Endothelial cell of umbilical vein (primary cell): ENCODE measurements at regions not wholly inside any gene's neighbourhood (a gene's known extent, or its start where the extent isn't known, plus 50 kb on each side); places are given as distances from the start of the nearest gene placed in this dataset.

Source experiments
- BruUV-seq: library from RNA; stranded (reverse); fragments of 400-500 nt; replicated peaks from 2 replicates; lab custom pipeline; 2021; lab: Mats Ljungman, UMichigan
- CTCF ChIA-PET: fragments of 300-600, 350-600 bp; sonication (Branson Sonifier 250); formaldehyde crosslinking; loops from one replicate; lab custom pipeline; 2021; ENCODE audit warnings: antibody characterized with exemption, inconsistent platforms; lab: Charles Lee
- POLR2A ChIA-PET: fragments of 300-600, 350-600 bp; sonication (Branson Sonifier 250); formaldehyde crosslinking; loops from one replicate; lab custom pipeline; 2021; ENCODE audit warnings: antibody characterized with exemption, inconsistent platforms; lab: Charles Lee
- DNase-seq: peaks from one replicate; pipeline ENCODE4 v3.0.0-alpha.2; 2011; ENCODE audit warnings: low read depth, low spot score
- FAIRE-seq: peaks from 2 replicates; lab custom pipeline; 2011; peaks lifted over from hg19 to GRCh38; lab: Jason Lieb, UNC
- H2AFZ ChIP-seq: 2 replicates; pipeline ENCODE4 v1.6.0; 2012; ENCODE audit warnings: low read depth, low read length, control low read depth, inconsistent platforms
- H3K27ac ChIP-seq: 2 replicates; pipeline ENCODE4 v1.5.1; 2011; ENCODE audit warnings: low read depth, mild to moderate bottlenecking, control low read depth, low read length, moderate library complexity; ENCODE audit not compliant: insufficient read depth
- H3K27me3 ChIP-seq, 2 experiments: 2 replicates each; pipeline versions ENCODE4 v1.6.0 to v1.6.1; 2011; ENCODE audit warnings: low read length in 2 of 2, mixed read lengths in 1 of 2; ENCODE audit not compliant: control insufficient read depth in 2 of 2, insufficient read depth in 2 of 2
- H3K36me3 ChIP-seq, 2 experiments: 2 replicates in 1 of 2; 3 replicates in 1 of 2; pipeline ENCODE4 v1.5.1; 2011; ENCODE audit warnings: low read length in 2 of 2, mild to moderate bottlenecking in 1 of 2, moderate library complexity in 1 of 2; ENCODE audit not compliant: control insufficient read depth in 2 of 2, insufficient read depth in 2 of 2; ENCODE audit errors: extremely low read depth in 1 of 2
- H3K4me1 ChIP-seq: 3 replicates; pipeline ENCODE4 v1.5.1; 2011; ENCODE audit warnings: mild to moderate bottlenecking, low read length; ENCODE audit not compliant: control insufficient read depth, insufficient read depth; ENCODE audit errors: extremely low read depth
- H3K4me2 ChIP-seq: 2 replicates; pipeline ENCODE4 v1.6.1; 2011; ENCODE audit warnings: low read length, control low read depth, mixed read lengths; ENCODE audit not compliant: insufficient read depth
- H3K4me3 ChIP-seq, 3 experiments: fragments of 200-600 bp in 1 of 3; sonication (generic), shearing (Covaris generic) in 1 of 3; replicated peaks in 1 of 3; 2 replicates each; pipeline ENCODE4 v1.5.1; 2011 to 2016; ENCODE audit warnings: control low read depth in 3 of 3, low read length in 3 of 3, mild to moderate bottlenecking in 2 of 3, inconsistent platforms in 1 of 3, low read depth in 1 of 3, moderate library complexity in 1 of 3; ENCODE audit not compliant: insufficient read depth in 1 of 3
- H3K79me2 ChIP-seq: 2 replicates; pipeline ENCODE4 v1.6.0; 2012; ENCODE audit warnings: low read length, inconsistent platforms; ENCODE audit not compliant: control insufficient read depth, insufficient read depth
- H3K9ac ChIP-seq: replicated peaks from 2 replicates; pipeline ENCODE3; 2011; ENCODE audit warnings: low read length, control low read depth; ENCODE audit not compliant: insufficient read depth; ENCODE audit errors: extremely low read depth
- H3K9me1 ChIP-seq: replicated peaks from 3 replicates; pipeline ENCODE4 v1.6.0; 2011; ENCODE audit warnings: mild to moderate bottlenecking, low read length; ENCODE audit not compliant: control insufficient read depth, insufficient read depth; ENCODE audit errors: extremely low read depth
- H3K9me3 ChIP-seq: replicated peaks from 2 replicates; pipeline ENCODE4 v1.5.1; 2012; ENCODE audit warnings: low read length, inconsistent platforms; ENCODE audit not compliant: control insufficient read depth, insufficient read depth
- H4K20me1 ChIP-seq: replicated peaks from 2 replicates; pipeline ENCODE3; 2011; ENCODE audit warnings: mild to moderate bottlenecking, low read length; ENCODE audit not compliant: control insufficient read depth, insufficient read depth; ENCODE audit errors: extremely low read depth
- CTCF ChIP-seq, 2 donors: IDR thresholded peaks; 1 replicate in 1 of 2; 2 replicates in 1 of 2; pipeline ENCODE4 v1.5.1; 2011; ENCODE audit warnings: low read length in 2 of 2, mild to moderate bottlenecking in 2 of 2, moderate library complexity in 2 of 2, control low read depth in 1 of 2, inconsistent platforms in 1 of 2, low read depth in 1 of 2; ENCODE audit not compliant: insufficient read depth in 1 of 2; ENCODE audit errors: extremely low read depth in 1 of 2
- EZH2 ChIP-seq: IDR thresholded peaks from 2 replicates; pipeline ENCODE4 v1.6.1; 2012; ENCODE audit warnings: borderline replicate concordance, low read depth, mild to moderate bottlenecking, moderate library complexity, low read length, inconsistent platforms; ENCODE audit not compliant: severe bottlenecking
- FOS ChIP-seq: IDR thresholded peaks from 2 replicates; pipeline ENCODE4 v1.6.1; 2011; ENCODE audit warnings: mild to moderate bottlenecking, low read length, moderate library complexity, borderline replicate concordance; ENCODE audit not compliant: insufficient read depth
- GATA2 ChIP-seq: IDR thresholded peaks from 2 replicates; pipeline ENCODE4 v1.7.0; 2011; ENCODE audit warnings: low read depth, mild to moderate bottlenecking, moderate library complexity, mixed read lengths, low read length; ENCODE audit not compliant: insufficient read length, insufficient read depth
- JUN ChIP-seq: IDR thresholded peaks from 2 replicates; pipeline ENCODE4 v1.6.1; 2011; ENCODE audit warnings: borderline replicate concordance, low read depth; ENCODE audit not compliant: insufficient read length, insufficient read depth
- MAX ChIP-seq: IDR thresholded peaks from 2 replicates; pipeline ENCODE4 v1.6.1; 2011; ENCODE audit not compliant: insufficient read depth, insufficient read length
- MYC ChIP-seq: IDR thresholded peaks from one replicate; pipeline ENCODE4 v1.6.1; 2011; ENCODE audit warnings: mild to moderate bottlenecking, low read depth, low read length
- POLR2A ChIP-seq: IDR thresholded peaks from 2 replicates; pipeline ENCODE4 v1.6.1; 2012; ENCODE audit warnings: low read depth, mild to moderate bottlenecking, control low read depth, low read length
- POLR2AphosphoS5 ChIP-seq: IDR thresholded peaks from 2 replicates; pipeline ENCODE4 v1.6.1; 2012; ENCODE audit warnings: low read depth, mild to moderate bottlenecking, control low read depth, low read length, moderate library complexity; ENCODE audit not compliant: insufficient read depth
- dilution Hi-C: fragments of 300-500 bp; cut with MboI; formaldehyde crosslinking; loops from one replicate; pipeline ENCODE4 v1.15.0; 2019; ENCODE audit warnings: low sequenced_read_pairs; ENCODE audit not compliant: extremely low pct_ligation_motif_present
- intact Hi-C: fragments of 100-400 bp; cut with micrococcal nuclease; formaldehyde crosslinking; loops from one replicate; pipeline ENCODE4 v1.10.0; 2022

- H4K20me1 ChIP-seq = no peaks in the 10 kb centered on the region
- no peak overlapping the region for H3K4me2 ChIP-seq
- no peak overlapping the region for H3K9ac ChIP-seq
- dilution Hi-C loops (no loop called here), intact Hi-C loops (no loop called here)
- DNase-seq (no peak), FAIRE-seq (no peak)
- no TSS peak for BruUV-seq
- H2AFZ ChIP-seq = no peak overlapping the region
- H3K79me2 ChIP-seq = no peaks in the 10 kb centered on the region
- POLR2A ChIA-PET = no interaction called here
- no peaks in the 10 kb centered on the region for H3K9me1 ChIP-seq
- no peak overlapping the region for H3K4me3 ChIP-seq
- no peaks in the 10 kb centered on the region for H3K27me3 ChIP-seq
- H3K27ac ChIP-seq = no peak overlapping the region
- no peaks in the 10 kb centered on the region for H3K4me1 ChIP-seq
- CTCF ChIA-PET = no interaction called here
- TF ChIP-seq MAX (no peak), FOS (no peak), POLR2AphosphoS5 (no peak), EZH2 (no peak), MYC (no peak), CTCF (IDR thresholded peaks at IDR 0.05; ENCODE audit: extremely low read depth in 1 of 2, insufficient read depth in 1 of 2, low read depth in 1 of 2, low read length in 2 of 2) (no peak), GATA2 (no peak), POLR2A (no peak), JUN (no peak)
- no peaks in the 10 kb centered on the region for H3K36me3 ChIP-seq
- H3K9me3 ChIP-seq = peaks cover 2% of the 10 kb centered on the region
These were observed 341.2 kb upstream of the ZFHX3 start for GRCh38 chr16:73389085-73389484.
